ENCODE measurements at regions not wholly inside any gene's neighbourhood (a gene's known extent, or its start where the extent isn't known, plus 50 kb on each side); places are given as distances from the start of the nearest gene placed in this dataset.
"Not testable (repeated sequence)": the region's sequence is repeated elsewhere in the genome, so short reads cannot be mapped to it uniquely, and the experiment has no call there.

DNA sequence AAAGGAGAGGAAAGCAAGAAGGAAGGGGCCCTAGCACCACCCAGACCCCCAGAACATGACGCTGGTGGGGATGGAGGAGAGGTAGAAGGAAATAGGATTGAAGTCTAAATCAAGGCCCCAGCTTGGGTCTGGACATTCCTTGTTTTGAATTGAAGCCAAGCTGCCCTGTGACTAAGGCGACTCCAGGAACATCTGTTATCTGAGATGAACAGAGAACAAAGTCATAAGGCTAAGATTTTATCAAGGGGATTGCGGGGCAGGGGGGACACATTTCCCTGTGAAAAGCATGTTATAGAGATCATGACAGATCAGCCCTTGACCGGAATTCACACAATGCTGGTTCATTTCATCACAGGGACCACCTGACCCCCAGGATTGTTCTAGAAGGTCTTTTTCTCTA lies 80.6 kb upstream of the ADGRL1 start:
- TF ChIP-seq YY1 (IDR thresholded peaks at IDR 0.05; ENCODE audit: insufficient read depth, insufficient replicate concordance, low read depth, low read length): not testable (repeated sequence)
- TF ChIP-seq, protein P1, sequence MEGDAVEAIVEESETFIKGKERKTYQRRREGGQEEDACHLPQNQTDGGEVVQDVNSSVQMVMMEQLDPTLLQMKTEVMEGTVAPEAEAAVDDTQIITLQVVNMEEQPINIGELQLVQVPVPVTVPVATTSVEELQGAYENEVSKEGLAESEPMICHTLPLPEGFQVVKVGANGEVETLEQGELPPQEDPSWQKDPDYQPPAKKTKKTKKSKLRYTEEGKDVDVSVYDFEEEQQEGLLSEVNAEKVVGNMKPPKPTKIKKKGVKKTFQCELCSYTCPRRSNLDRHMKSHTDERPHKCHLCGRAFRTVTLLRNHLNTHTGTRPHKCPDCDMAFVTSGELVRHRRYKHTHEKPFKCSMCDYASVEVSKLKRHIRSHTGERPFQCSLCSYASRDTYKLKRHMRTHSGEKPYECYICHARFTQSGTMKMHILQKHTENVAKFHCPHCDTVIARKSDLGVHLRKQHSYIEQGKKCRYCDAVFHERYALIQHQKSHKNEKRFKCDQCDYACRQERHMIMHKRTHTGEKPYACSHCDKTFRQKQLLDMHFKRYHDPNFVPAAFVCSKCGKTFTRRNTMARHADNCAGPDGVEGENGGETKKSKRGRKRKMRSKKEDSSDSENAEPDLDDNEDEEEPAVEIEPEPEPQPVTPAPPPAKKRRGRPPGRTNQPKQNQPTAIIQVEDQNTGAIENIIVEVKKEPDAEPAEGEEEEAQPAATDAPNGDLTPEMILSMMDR (CRISPR knock-in tag; IDR thresholded peaks at IDR 0.05): not testable (repeated sequence)
